GM12872 (cell line): ENCODE measurements at regions not wholly inside any gene's neighbourhood (a gene's known extent, or its start where the extent isn't known, plus 50 kb on each side); places are given as distances from the start of the nearest gene placed in this dataset.

Source experiments
- TF ChIP-seq, protein P1 (sequence below): IDR thresholded peaks from 3 replicates; pipeline ENCODE4 v1.5.1; 2011; ENCODE audit warnings: low read depth, mild to moderate bottlenecking, low read length, moderate library complexity; ENCODE audit not compliant: insufficient read depth

DNA sequence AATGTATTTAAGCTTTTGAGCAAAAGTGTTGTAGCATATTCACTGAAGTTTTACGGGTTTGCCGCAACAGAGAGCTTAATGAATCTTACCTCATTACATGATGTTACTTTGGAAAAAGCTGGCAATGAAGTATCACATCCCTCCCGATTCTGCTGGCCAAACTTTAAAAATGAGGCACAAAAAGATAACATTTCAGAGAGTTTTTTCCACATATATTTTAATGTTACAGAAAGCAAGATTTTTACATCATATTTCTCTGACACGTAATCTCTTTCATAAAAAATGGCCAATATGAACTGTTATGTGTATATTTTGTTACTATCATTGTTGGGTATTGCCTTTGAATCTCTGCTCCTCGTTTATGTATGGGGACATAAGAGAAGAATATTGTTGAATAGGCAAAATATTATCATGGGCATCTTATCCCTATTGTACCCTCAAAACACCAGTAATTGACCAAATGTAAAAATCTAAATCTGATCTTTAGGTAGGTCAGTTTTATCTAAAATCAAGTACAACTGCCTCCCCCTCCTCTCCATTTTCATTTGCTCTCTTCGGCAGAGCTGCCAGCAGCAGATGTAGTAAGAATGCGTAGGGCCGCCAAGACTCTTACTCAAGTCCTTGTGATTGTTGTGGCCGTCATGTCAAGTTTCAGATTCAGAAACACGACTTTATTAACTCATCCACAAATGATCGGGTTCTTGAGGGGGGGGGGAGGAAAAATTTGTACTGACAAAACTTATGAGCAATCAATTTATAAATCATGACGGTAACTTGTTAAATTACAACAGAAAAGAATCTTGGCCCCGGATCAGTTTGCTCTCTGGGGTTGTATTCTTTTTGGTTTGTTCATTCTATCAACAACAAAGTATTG, 106.7 kb upstream of the THRB start:
- TF ChIP-seq, protein P1, sequence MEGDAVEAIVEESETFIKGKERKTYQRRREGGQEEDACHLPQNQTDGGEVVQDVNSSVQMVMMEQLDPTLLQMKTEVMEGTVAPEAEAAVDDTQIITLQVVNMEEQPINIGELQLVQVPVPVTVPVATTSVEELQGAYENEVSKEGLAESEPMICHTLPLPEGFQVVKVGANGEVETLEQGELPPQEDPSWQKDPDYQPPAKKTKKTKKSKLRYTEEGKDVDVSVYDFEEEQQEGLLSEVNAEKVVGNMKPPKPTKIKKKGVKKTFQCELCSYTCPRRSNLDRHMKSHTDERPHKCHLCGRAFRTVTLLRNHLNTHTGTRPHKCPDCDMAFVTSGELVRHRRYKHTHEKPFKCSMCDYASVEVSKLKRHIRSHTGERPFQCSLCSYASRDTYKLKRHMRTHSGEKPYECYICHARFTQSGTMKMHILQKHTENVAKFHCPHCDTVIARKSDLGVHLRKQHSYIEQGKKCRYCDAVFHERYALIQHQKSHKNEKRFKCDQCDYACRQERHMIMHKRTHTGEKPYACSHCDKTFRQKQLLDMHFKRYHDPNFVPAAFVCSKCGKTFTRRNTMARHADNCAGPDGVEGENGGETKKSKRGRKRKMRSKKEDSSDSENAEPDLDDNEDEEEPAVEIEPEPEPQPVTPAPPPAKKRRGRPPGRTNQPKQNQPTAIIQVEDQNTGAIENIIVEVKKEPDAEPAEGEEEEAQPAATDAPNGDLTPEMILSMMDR, result no peak

DNA sequence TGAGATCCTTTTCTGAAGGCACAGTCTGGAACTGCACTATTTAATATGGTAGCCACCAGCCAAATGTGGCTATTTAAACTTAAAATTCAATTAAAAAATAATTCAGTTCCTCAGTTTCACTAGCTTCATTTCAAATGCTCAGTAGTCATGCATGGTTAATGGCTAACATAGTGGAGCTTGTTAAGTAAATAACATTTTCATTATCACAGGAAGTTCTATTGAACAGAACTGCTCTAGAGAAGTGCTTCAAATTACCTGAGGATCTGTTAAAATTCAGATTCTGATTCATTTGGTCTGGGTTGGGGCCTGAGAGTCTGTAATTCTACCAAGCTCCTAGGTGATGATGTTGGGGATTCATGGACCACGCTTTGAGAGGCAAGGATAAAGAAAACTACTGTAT, 109.6 kb upstream of the THRB start:
- TF ChIP-seq, protein P1, result no peak

GRCh38 chr3:24605511-24606028, 110.9 kb upstream of the THRB start:
- TF ChIP-seq, protein P1, result no peak

- TF ChIP-seq, protein P1, result no peak
These were observed 112.6 kb upstream of the THRB start for GRCh38 chr3:24607281-24607680.

DNA sequence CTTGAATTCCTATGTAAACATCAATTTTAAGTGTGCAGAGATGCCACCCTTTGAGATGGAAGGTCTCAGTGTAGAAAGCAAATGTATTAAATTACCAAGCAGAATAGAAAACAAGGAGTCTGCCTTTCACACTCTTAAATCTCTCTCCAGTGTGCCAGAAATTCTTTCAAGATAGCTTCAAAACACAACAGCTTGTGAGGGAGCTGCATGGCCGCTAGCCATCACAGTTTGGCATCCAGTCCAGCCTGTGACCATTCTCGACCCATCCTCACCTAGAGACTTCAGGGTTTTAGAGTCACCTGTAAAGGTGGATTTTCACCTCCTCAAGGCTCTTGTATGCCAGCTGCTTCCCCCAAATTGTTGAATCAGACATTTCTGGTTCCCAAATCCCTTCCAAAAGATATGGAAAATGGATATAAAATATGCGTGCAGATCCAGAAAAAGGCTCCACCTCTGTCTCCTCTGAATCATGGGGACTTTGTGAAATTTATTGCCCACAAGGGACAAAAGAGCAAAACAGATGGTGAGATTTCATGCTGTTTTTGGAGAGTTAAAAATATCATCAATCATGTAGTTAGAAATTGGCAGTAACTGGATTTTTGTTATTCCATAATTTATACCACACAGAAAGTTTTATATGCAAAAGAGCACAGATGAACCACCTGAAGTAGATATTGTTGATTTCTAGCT, 114.2 kb upstream of the THRB start:
- TF ChIP-seq, protein P1, result no peak

- TF ChIP-seq, protein P1, result no peak
These were observed 119.7 kb upstream of the THRB start for GRCh38 chr3:24614359-24614758.

DNA sequence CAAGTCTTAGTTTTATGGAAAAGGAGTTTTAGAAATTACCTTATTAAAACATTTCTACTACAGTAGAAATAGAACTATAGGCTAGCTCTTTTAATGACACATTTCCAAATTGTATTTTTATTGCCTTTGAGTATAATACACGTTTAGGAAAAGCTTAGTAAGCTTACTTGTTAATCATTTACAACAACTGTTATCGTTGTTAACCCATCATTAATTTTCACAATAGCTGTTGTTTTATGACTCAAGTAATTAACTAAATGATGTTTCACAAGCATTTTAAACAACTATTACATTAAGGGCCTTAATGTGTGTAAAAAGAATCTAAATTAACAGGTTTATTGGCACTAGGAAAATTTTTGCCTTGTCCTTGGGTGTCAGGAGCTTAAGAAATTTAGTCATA, 120.5 kb upstream of the THRB start:
- TF ChIP-seq, protein P1, result no peak
